Stimulated activated naive CD8-positive, alpha-beta T cell treated with anti-CD3 and anti-CD28 coated beads, Interleukin-15, amount 100 ng/mL, for 72 hours (primary cell): ENCODE measurements at regions not wholly inside any gene's neighbourhood (a gene's known extent, or its start where the extent isn't known, plus 50 kb on each side); places are given as distances from the start of the nearest gene placed in this dataset.
"Not testable (repeated sequence)": the region's sequence is repeated elsewhere in the genome, so short reads cannot be mapped to it uniquely, and the experiment has no call there.

ENCODE experiments used
- ATAC-seq: fragments of 150-1000 bp; cut with Tn5 transposase; 2 replicates; pipeline ENCODE4 v1.10.0; 2021; ENCODE audit warnings: mild to moderate bottlenecking, moderate library complexity
- DNase-seq, 2 donors: peaks; one replicate each; pipeline ENCODE4 v3.0.0; 2021 to 2022
- H3K27ac Mint-ChIP-seq, 2 donors: one replicate each; pipeline ENCODE4 v1.8.0; 2022; ENCODE audit warnings: mild to moderate bottlenecking in 2 of 2, mixed read lengths in 2 of 2, moderate library complexity in 2 of 2
- H3K27me3 Mint-ChIP-seq: one replicate; pipeline ENCODE4 v1.8.0; 2022; ENCODE audit warnings: mixed read lengths
- H3K4me1 Mint-ChIP-seq: one replicate; pipeline ENCODE4 v1.8.0; 2022; ENCODE audit warnings: mild to moderate bottlenecking, mixed read lengths
- H3K4me3 Mint-ChIP-seq, 2 donors: one replicate each; pipeline ENCODE4 v1.8.0; 2022; ENCODE audit warnings: mild to moderate bottlenecking in 2 of 2, mixed read lengths in 2 of 2, moderate library complexity in 1 of 2
- H3K9me3 Mint-ChIP-seq, 2 donors: one replicate each; pipeline ENCODE4 v1.8.0; 2022; ENCODE audit warnings: mixed read lengths in 2 of 2

- not testable (repeated sequence) for H3K4me1 Mint-ChIP-seq, H3K27ac Mint-ChIP-seq, ATAC-seq, H3K9me3 Mint-ChIP-seq, H3K27me3 Mint-ChIP-seq, H3K4me3 Mint-ChIP-seq, DNase-seq
Observed at GRCh38 chrX:31014474-31014873, 57.4 kb downstream of the FTHL17 start.

GRCh38 chrX:31012509-31013025, 59.3 kb downstream of the FTHL17 start:
- Mint-ChIP-seq H3K9me3 (no peaks in the 10 kb centered on the region), H3K27ac (no peak overlapping the region), H3K4me1 (no peaks in the 10 kb centered on the region), H3K4me3 (no peak overlapping the region), H3K27me3 (no peaks in the 10 kb centered on the region)
- DNase-seq (no peak), ATAC-seq (no peak)

GRCh38 chrX:31007321-31007720, 64.5 kb downstream of the FTHL17 start:
- DNase-seq (no peak), ATAC-seq (no peak)
- Mint-ChIP-seq H3K27ac (peak overlapping the region in 1 of 2 donors; percentile 92), H3K4me3 (no peak overlapping the region), H3K4me1 (no peaks in the 10 kb centered on the region), H3K27me3 (no peaks in the 10 kb centered on the region), H3K9me3 (no peaks in the 10 kb centered on the region)

DNA sequence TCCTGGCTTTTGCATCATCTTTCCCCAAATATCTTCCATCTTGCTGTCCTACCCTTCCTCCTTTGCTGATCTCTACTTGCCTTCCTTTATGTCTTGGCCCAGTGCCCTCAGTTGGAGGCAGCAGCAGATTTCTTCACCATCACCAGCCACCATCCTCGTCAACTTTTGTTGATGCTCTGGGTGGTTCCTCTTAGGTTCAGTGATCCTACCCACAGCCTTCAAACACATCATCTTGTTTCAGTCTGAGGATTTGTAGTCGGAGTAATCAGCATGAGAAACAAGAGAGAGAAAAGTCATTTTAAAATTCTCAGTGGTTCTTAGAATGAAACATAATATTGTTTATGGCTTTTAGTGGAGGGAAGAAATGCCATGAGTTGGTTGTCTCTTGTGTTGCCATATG, 65.8 kb downstream of the FTHL17 start:
- no peaks in the 10 kb centered on the region for H3K9me3 Mint-ChIP-seq
- no peak overlapping the region for H3K4me3 Mint-ChIP-seq
- no peak for DNase-seq
- no peak overlapping the region for H3K27ac Mint-ChIP-seq
- no peak for ATAC-seq
- H3K27me3 Mint-ChIP-seq: no peaks in the 10 kb centered on the region
- H3K4me1 Mint-ChIP-seq: no peaks in the 10 kb centered on the region

DNA sequence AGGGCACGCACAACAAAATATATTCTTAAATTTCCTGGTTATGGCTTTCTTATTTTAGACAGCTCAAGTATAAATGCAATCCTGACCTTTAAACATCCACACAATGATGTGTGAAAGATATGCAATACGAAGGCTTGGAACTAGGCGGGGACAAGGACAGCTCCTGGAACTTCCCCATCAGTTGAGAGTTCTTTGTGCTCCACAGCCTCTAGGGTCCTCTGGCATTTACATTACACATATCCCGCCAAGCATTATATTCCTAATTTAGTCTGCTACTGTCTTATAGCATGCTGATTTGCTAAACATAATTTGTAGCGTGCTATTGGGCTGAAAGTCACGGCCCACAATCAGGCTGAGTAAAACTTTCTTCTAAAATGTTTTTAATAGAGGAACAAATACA, 74.4 kb downstream of the FTHL17 start:
- Mint-ChIP-seq H3K4me1 (no peaks in the 10 kb centered on the region), H3K9me3 (no peaks in the 10 kb centered on the region), H3K4me3 (no peak overlapping the region), H3K27me3 (no peaks in the 10 kb centered on the region), H3K27ac (no peak overlapping the region)
- DNase-seq (no peak), ATAC-seq (no peak)

- no peak overlapping the region for H3K27ac Mint-ChIP-seq
- no peak overlapping the region for H3K4me3 Mint-ChIP-seq
- no peaks in the 10 kb centered on the region for H3K9me3 Mint-ChIP-seq
- no peak for ATAC-seq
- DNase-seq: no peak
- no peaks in the 10 kb centered on the region for H3K27me3 Mint-ChIP-seq
- H3K4me1 Mint-ChIP-seq: no peaks in the 10 kb centered on the region
Observed at GRCh38 chrX:30995705-30996104, 76.1 kb downstream of the FTHL17 start.

DNA sequence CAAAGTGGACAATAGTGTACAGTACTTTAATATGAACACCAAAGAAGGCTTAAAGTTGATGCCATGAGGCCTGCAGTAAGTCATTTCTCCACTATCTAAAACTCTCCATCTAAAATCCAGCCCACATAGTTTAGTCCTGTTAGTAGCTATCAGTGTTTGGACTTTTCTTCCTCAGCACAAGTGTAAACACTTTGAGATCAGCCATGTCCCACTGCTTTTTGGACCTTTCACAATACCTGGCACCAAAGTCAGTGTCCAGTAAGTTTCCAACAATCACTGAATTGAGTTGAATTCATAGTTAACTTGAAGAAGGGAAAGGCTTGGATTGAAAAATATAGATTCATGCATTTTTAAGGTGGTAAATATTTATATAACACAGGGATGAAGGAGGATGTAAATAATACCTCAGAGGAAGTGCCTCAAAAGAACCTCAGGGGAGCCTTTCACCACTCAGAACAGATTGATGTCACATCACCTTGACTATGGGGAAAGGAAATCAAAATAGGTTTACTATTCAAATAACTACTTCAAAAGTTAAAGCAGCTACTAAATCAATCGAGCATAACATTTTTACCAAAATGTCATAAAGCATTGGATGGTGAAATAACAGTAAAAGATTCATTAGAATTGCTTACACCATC, 76.7 kb downstream of the FTHL17 start:
- Mint-ChIP-seq H3K9me3 (no peaks in the 10 kb centered on the region), H3K27ac (no peak overlapping the region), H3K4me1 (no peaks in the 10 kb centered on the region), H3K4me3 (no peak overlapping the region), H3K27me3 (no peaks in the 10 kb centered on the region)
- DNase-seq (no peak), ATAC-seq (no peak)

- H3K4me3 Mint-ChIP-seq, DNase-seq, ATAC-seq, H3K4me1 Mint-ChIP-seq, H3K9me3 Mint-ChIP-seq, H3K27ac Mint-ChIP-seq, H3K27me3 Mint-ChIP-seq: not testable (repeated sequence)
Observed at GRCh38 chrX:30994018-30994417, 77.8 kb downstream of the FTHL17 start.

- Mint-ChIP-seq H3K27me3 (no peaks in the 10 kb centered on the region), H3K4me3 (no peak overlapping the region), H3K27ac (no peak overlapping the region), H3K9me3 (no peaks in the 10 kb centered on the region), H3K4me1 (no peaks in the 10 kb centered on the region)
- no peak for DNase-seq
- ATAC-seq: no peak
Observed at GRCh38 chrX:30992381-30992904, 79.4 kb downstream of the FTHL17 start.

DNA sequence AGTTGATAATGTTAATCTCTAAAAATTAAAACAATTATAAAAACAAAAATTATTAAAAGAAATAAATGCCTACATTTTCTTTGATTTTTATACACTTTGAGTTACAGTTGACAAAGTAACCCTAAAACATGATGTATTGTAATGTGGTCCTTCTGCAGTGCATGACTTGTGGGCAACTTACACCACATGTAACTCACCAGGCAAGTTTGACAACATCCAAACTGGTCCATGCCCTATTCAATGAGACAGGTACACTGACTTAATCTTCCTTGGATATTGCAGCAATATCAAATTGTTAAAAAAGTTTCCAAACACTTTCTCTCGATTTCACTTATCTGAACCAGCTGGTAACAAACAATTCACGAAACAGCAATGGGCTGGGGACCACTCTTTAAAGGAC, 81.5 kb downstream of the FTHL17 start:
- DNase-seq (no peak), ATAC-seq (no peak)
- H3K27me3 Mint-ChIP-seq: no peaks in the 10 kb centered on the region
- no peak overlapping the region for H3K4me3 Mint-ChIP-seq
- H3K9me3 Mint-ChIP-seq: no peaks in the 10 kb centered on the region
- no peaks in the 10 kb centered on the region for H3K4me1 Mint-ChIP-seq
- no peak overlapping the region for H3K27ac Mint-ChIP-seq

DNA sequence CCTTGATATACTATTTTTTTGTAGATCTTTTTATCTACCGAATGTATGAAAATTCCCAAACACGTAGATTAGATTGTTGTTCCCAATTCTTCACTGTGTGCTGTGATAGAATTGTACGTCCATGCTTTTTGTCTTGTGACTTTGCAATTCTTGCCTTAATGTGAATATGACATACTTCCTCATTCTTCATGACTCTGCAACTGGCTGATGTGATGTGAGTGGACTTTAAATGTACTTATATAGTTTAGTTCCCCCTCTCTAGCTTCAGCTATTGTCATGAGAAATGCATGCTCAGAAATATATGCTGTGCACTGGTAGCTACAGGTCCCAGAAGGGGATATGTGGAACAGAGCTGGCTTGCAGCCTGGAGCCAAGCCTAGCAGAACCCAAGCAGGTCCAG, 89.4 kb downstream of the FTHL17 start:
- H3K4me1 Mint-ChIP-seq: peaks cover 9% of the 10 kb centered on the region
- no peaks in the 10 kb centered on the region for H3K9me3 Mint-ChIP-seq
- no peak overlapping the region for H3K4me3 Mint-ChIP-seq
- DNase-seq (no peak), ATAC-seq (no peak)
- H3K27me3 Mint-ChIP-seq: no peaks in the 10 kb centered on the region
- H3K27ac Mint-ChIP-seq: no peak overlapping the region

DNA sequence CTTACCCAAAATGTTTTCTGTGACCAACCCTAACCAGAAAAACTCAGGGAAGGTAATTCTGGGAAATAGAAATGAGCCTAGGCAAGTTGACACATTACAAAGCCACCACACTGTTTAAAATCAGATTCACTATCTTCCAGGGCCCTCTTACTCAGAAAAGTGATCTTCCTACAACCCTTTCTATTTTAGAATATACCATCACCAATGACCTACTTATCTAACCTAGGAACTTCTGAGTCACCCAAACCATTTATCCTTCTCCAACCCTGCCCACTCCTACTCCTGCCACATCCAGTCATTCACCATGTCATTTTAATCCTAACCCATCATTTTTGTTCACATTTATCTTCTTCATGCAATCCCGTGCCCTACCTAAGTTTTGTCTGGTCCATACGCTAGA, 89.9 kb downstream of the FTHL17 start:
- no peak overlapping the region for H3K4me3 Mint-ChIP-seq
- ATAC-seq (no peak), DNase-seq (no peak)
- H3K27me3 Mint-ChIP-seq: no peaks in the 10 kb centered on the region
- no peak overlapping the region for H3K27ac Mint-ChIP-seq
- peaks cover 9% of the 10 kb centered on the region for H3K4me1 Mint-ChIP-seq
- no peaks in the 10 kb centered on the region for H3K9me3 Mint-ChIP-seq

GRCh38 chrX:30979271-30979670, 90.2 kb upstream of the TAB3 start:
- ATAC-seq (no peak), DNase-seq (no peak)
- Mint-ChIP-seq H3K4me3 (no peak overlapping the region), H3K27ac (no peak overlapping the region), H3K4me1 (peaks cover 12% of the 10 kb centered on the region), H3K9me3 (no peaks in the 10 kb centered on the region), H3K27me3 (no peaks in the 10 kb centered on the region)

- Mint-ChIP-seq H3K27ac (no peak overlapping the region), H3K4me3 (no peak overlapping the region), H3K9me3 (no peaks in the 10 kb centered on the region), H3K27me3 (no peaks in the 10 kb centered on the region), H3K4me1 (peaks cover 22% of the 10 kb centered on the region)
- ATAC-seq (no peak), DNase-seq (no peak)
Observed at GRCh38 chrX:30975467-30975866, 86.4 kb upstream of the TAB3 start.

- no peak for ATAC-seq
- no peak for DNase-seq
- Mint-ChIP-seq H3K4me3 (peak overlapping the region in 1 of 2 donors; percentile 14), H3K27ac (peak overlapping the region in 1 of 2 donors; percentile 71), H3K27me3 (peaks cover 7% of the 10 kb centered on the region), H3K4me1 (peaks cover 22% of the 10 kb centered on the region), H3K9me3 (no peaks in the 10 kb centered on the region)
Observed at GRCh38 chrX:30973784-30974427, 84.9 kb upstream of the TAB3 start.

DNA sequence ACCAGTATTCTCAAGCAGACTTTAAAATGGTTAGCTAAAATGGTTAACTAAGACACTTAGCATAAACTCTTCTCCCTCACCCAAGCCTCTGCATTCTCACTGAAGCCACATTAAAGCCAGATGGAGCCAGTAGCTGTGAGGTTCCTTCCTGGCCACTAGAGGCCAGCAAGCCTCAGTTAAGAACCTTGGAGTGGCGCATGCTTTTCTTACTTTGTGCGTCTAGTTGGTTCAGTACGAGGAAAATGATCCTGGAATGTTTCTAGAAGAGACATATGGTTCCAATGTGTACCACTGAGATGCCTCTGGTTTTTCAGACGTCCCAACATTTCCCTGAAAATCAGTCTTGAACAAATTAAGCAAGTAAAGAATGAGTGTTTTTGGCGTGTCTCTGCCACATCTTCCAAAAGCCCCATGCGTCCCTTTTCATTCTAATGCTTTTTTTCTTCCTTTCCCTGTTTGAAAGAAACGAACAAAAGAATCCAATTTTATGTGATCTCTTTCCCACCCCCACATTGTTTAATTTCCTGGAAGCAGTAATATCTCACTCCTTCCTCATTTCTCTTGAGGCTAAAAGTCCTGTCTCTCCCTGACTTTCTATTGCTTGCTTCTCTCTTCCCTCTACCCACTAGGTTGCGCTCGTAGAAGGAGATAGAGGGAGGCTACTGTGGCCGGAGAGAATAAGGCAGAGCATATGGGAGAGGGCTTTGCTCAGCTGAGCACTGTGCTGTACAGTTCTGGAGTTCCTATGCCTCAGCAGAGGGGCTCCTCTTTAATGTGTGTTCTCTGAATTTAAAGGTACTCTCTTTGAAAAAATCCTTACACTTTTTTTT, 82.9 kb upstream of the TAB3 start:
- Mint-ChIP-seq H3K4me3 (peak overlapping the region; percentile 60 to 64), H3K27me3 (peaks cover 7% of the 10 kb centered on the region), H3K9me3 (no peaks in the 10 kb centered on the region), H3K27ac (peak overlapping the region in 1 of 2 donors; percentile 78), H3K4me1 (peaks cover 22% of the 10 kb centered on the region)
- peak; percentile 86 for ATAC-seq
- DNase-seq: peak; percentile 2 to 8
